IMR-90 (cell line): ENCODE measurements at regions not wholly inside any gene's neighbourhood (a gene's known extent, or its start where the extent isn't known, plus 50 kb on each side); places are given as distances from the start of the nearest gene placed in this dataset.

Experiments
- ATAC-seq: fragments of 200-7000 bp; cut with Tn5 transposase; 2 replicates; pipeline ENCODE4 v1.9.1; 2020; ENCODE audit warnings: low read depth, mild to moderate bottlenecking, moderate library complexity
- BruUV-seq: library from RNA; stranded (reverse); fragments of 400-500 nt; replicated peaks from 2 replicates; lab custom pipeline; 2021; lab: Mats Ljungman, UMichigan
- CTCF ChIA-PET: fragments of 300-600 bp; formaldehyde crosslinking; extraction: SDS; loops from one replicate; lab custom pipeline; 2021; ENCODE audit warnings: antibody characterized with exemption; lab: Yijun Ruan, JAX
- POLR2A ChIA-PET: fragments of 300-600 bp; sonication (Branson Sonifier 250); formaldehyde crosslinking; loops from one replicate; lab custom pipeline; 2022; ENCODE audit warnings: antibody characterized with exemption; ENCODE audit not compliant: unreplicated experiment; lab: Charles Lee
- DNase-seq: peaks from one replicate; pipeline ENCODE4 v3.0.0; 2013
- H2AFZ ChIP-seq: replicated peaks from 2 replicates; pipeline ENCODE3; 2013; ENCODE audit warnings: low read length, mild to moderate bottlenecking; ENCODE audit not compliant: poor library complexity
- H2AK5ac ChIP-seq: 2 replicates; pipeline ENCODE4 v1.6.1; 2013; ENCODE audit warnings: low read depth, low read length, inconsistent platforms
- H2AK9ac ChIP-seq: replicated peaks from 2 replicates; pipeline ENCODE3; 2013; ENCODE audit warnings: mild to moderate bottlenecking, low read depth, low read length, moderate library complexity; ENCODE audit not compliant: poor library complexity
- H2BK120ac ChIP-seq: 2 replicates; pipeline ENCODE4 v1.6.1; 2013; ENCODE audit warnings: low read depth, low read length, inconsistent platforms
- H2BK15ac ChIP-seq: 3 replicates; pipeline ENCODE4 v1.6.1; 2013; ENCODE audit warnings: low read depth, low read length, inconsistent platforms
- H2BK20ac ChIP-seq: 2 replicates; pipeline ENCODE4 v1.6.1; 2013; ENCODE audit warnings: low read depth, mild to moderate bottlenecking, inconsistent platforms, low read length, moderate library complexity
- H2BK5ac ChIP-seq: 2 replicates; pipeline ENCODE4 v1.6.1; 2013; ENCODE audit warnings: mild to moderate bottlenecking, low read depth, low read length, inconsistent platforms; ENCODE audit not compliant: poor library complexity, severe bottlenecking
- H3K14ac ChIP-seq: replicated peaks from 2 replicates; pipeline ENCODE4 v1.6.1; 2013; ENCODE audit warnings: low read depth, low read length, inconsistent platforms
- H3K18ac ChIP-seq: 2 replicates; pipeline ENCODE4 v1.6.1; 2013; ENCODE audit warnings: low read depth, low read length, control low read depth
- H3K23ac ChIP-seq: 2 replicates; pipeline ENCODE4 v1.6.1; 2013; ENCODE audit warnings: low read depth, low read length, inconsistent platforms
- H3K27ac ChIP-seq: 2 replicates; pipeline ENCODE4 v1.5.1; 2013; ENCODE audit warnings: mild to moderate bottlenecking, control low read depth, low read length; ENCODE audit not compliant: insufficient read depth
- H3K27me3 ChIP-seq: 2 replicates; pipeline ENCODE4 v1.6.1; 2013; ENCODE audit warnings: low read length; ENCODE audit not compliant: control insufficient read depth, insufficient read depth
- H3K36me3 ChIP-seq: 2 replicates; pipeline ENCODE4 v1.6.1; 2013; ENCODE audit warnings: low read length, mixed read lengths; ENCODE audit not compliant: control insufficient read depth, insufficient read depth
- H3K4ac ChIP-seq: 2 replicates; pipeline ENCODE4 v1.6.1; 2013; ENCODE audit warnings: low read depth, low read length, inconsistent platforms
- H3K4me1 ChIP-seq: 2 replicates; pipeline ENCODE4 v1.6.1; 2013; ENCODE audit warnings: low read length, mixed read lengths; ENCODE audit not compliant: control insufficient read depth, insufficient read depth
- H3K4me2 ChIP-seq: 2 replicates; pipeline ENCODE4 v1.6.1; 2013; ENCODE audit warnings: low read depth, mild to moderate bottlenecking, control low read depth, low read length, moderate library complexity
- H3K4me3 ChIP-seq: 2 replicates; pipeline ENCODE4 v1.5.1; 2013; ENCODE audit warnings: low read depth, mild to moderate bottlenecking, control low read depth, low read length, moderate library complexity; ENCODE audit not compliant: insufficient read depth
- H3K56ac ChIP-seq: 2 replicates; pipeline ENCODE4 v1.6.1; 2013; ENCODE audit warnings: low read length, inconsistent platforms; ENCODE audit not compliant: insufficient read depth; ENCODE audit errors: extremely low read depth
- H3K79me1 ChIP-seq, 2 experiments: 2 replicates each; pipeline ENCODE4 v1.6.1; 2013; ENCODE audit warnings: low read length in 2 of 2, inconsistent platforms in 1 of 2, low read depth in 1 of 2
- H3K9ac ChIP-seq: 2 replicates; pipeline ENCODE4 v1.6.1; 2013; ENCODE audit warnings: low read depth, low read length, control low read depth
- H3K9me1 ChIP-seq: 2 replicates; pipeline ENCODE4 v1.6.1; 2013; ENCODE audit warnings: low read length, inconsistent platforms; ENCODE audit not compliant: insufficient read depth
- H3K9me3 ChIP-seq: 2 replicates; pipeline ENCODE4 v1.6.1; 2013; ENCODE audit warnings: low read length; ENCODE audit not compliant: control insufficient read depth, insufficient read depth
- H4K20me1 ChIP-seq: 2 replicates; pipeline ENCODE4 v1.6.1; 2013; ENCODE audit warnings: low read length, inconsistent platforms; ENCODE audit not compliant: insufficient read depth
- H4K5ac ChIP-seq: 2 replicates; pipeline ENCODE4 v1.6.1; 2013; ENCODE audit warnings: mild to moderate bottlenecking, low read depth, low read length, control low read depth
- H4K8ac ChIP-seq, 2 experiments: 2 replicates each; pipeline ENCODE4 v1.6.1; 2013; ENCODE audit warnings: low read depth in 2 of 2, low read length in 2 of 2, control low read depth in 1 of 2, inconsistent platforms in 1 of 2
- H4K91ac ChIP-seq: 2 replicates; pipeline ENCODE4 v1.6.1; 2013; ENCODE audit warnings: low read depth, low read length, inconsistent platforms; ENCODE audit not compliant: insufficient read depth
- BHLHE40 ChIP-seq: fragments of 150-350 bp; IDR thresholded peaks from 2 replicates; pipeline ENCODE4 v1.6.1; 2016; ENCODE audit warnings: mild to moderate bottlenecking, low read depth, low read length
- CEBPB ChIP-seq: IDR thresholded peaks from 2 replicates; pipeline ENCODE4 v1.6.1; 2012; ENCODE audit warnings: low read depth, low read length, improper control_type of control experiment
- CHD1 ChIP-seq: IDR thresholded peaks from 2 replicates; pipeline ENCODE4 v1.6.1; 2012; ENCODE audit warnings: low read depth, low read length, improper control_type of control experiment
- CTCF ChIP-seq: conservative IDR thresholded peaks from 2 replicates; pipeline ENCODE4 v1.5.1; 2012; ENCODE audit warnings: mild to moderate bottlenecking, low read depth, low read length, improper control_type of control experiment
- ELK1 ChIP-seq: fragments of 150-350 bp; IDR thresholded peaks from 2 replicates; pipeline ENCODE4 v1.6.1; 2016; ENCODE audit warnings: low read depth, mild to moderate bottlenecking, low read length, moderate library complexity, borderline replicate concordance
- FOS ChIP-seq: fragments of 150-350 bp; IDR thresholded peaks from 2 replicates; pipeline ENCODE4 v1.6.1; 2016; ENCODE audit warnings: low read depth, low read length
- MAFK ChIP-seq: IDR thresholded peaks from 2 replicates; pipeline ENCODE4 v1.6.1; 2012; ENCODE audit warnings: low read depth, low read length, improper control_type of control experiment
- MAZ ChIP-seq: IDR thresholded peaks from 2 replicates; pipeline ENCODE4 v1.6.1; 2012; ENCODE audit warnings: low read depth, mild to moderate bottlenecking, low read length, improper control_type of control experiment, moderate library complexity, borderline replicate concordance
- MXI1 ChIP-seq: IDR thresholded peaks from 2 replicates; pipeline ENCODE4 v1.6.1; 2012; ENCODE audit warnings: low read depth, mild to moderate bottlenecking, low read length, moderate library complexity, borderline replicate concordance
- NFE2L2 ChIP-seq: fragments of 150-350 bp; IDR thresholded peaks from 2 replicates; pipeline ENCODE4 v1.6.1; 2016; ENCODE audit warnings: low read depth, mild to moderate bottlenecking, low read length
- POLR2A ChIP-seq: IDR thresholded peaks from 2 replicates; pipeline ENCODE4 v1.6.1; 2012; ENCODE audit warnings: mild to moderate bottlenecking, low read depth, low read length
- RAD21 ChIP-seq: IDR thresholded peaks from 2 replicates; pipeline ENCODE4 v1.6.1; 2012; ENCODE audit warnings: low read length, improper control_type of control experiment
- RCOR1 ChIP-seq: IDR thresholded peaks from 2 replicates; pipeline ENCODE4 v1.6.1; 2012; ENCODE audit warnings: mild to moderate bottlenecking, low read length, improper control_type of control experiment; ENCODE audit not compliant: insufficient replicate concordance
- RFX5 ChIP-seq: IDR thresholded peaks from 2 replicates; pipeline ENCODE4 v1.8.0; 2012; ENCODE audit warnings: low read depth, mild to moderate bottlenecking, low read length, moderate library complexity
- SMC3 ChIP-seq: fragments of 150-350 bp; IDR thresholded peaks from 2 replicates; pipeline ENCODE4 v1.6.1; 2016; ENCODE audit warnings: low read depth, mild to moderate bottlenecking, antibody characterized with exemption, low read length, moderate library complexity
- USF2 ChIP-seq: fragments of 150-350 bp; IDR thresholded peaks from 2 replicates; pipeline ENCODE4 v1.6.1; 2017; ENCODE audit warnings: mild to moderate bottlenecking, antibody characterized with exemption, low read length, low read depth
- dilution Hi-C: fragments of 300-500 bp; cut with HindIII; formaldehyde crosslinking; loops from one replicate; pipeline ENCODE4 v1.14.3; 2018; ENCODE audit warnings: low sequenced_read_pairs; ENCODE audit not compliant: unreplicated experiment
- in situ Hi-C: fragments of 300-500 bp; cut with MboI; formaldehyde crosslinking; loops from 3 replicates; pipeline ENCODE4 v1.14.3; 2019; ENCODE audit warnings: low sequenced_read_pairs, inconsistent platforms, mixed read lengths
- intact Hi-C: fragments of 100-400 bp; cut with micrococcal nuclease; formaldehyde crosslinking; loops from 2 replicates; pipeline ENCODE4 v1.10.0; 2022

- Histone ChIP-seq H4K8ac (no peak overlapping the region), H3K4me2 (no peak overlapping the region), H3K18ac (no peak overlapping the region), H2BK120ac (no peak overlapping the region), H4K5ac (no peak overlapping the region), H3K27me3 (no peaks in the 10 kb centered on the region), H3K79me1 (no peaks in the 10 kb centered on the region), H3K14ac (no peak overlapping the region), H2AK5ac (no peak overlapping the region), H2BK15ac (no peak overlapping the region), H3K4ac (no peak overlapping the region), H3K4me1 (no peaks in the 10 kb centered on the region), H3K56ac (no peak overlapping the region), H2BK5ac (no peak overlapping the region), H4K91ac (no peak overlapping the region), H2AFZ (no peak overlapping the region), H2AK9ac (no peak overlapping the region), H3K9me3 (peaks cover 8% of the 10 kb centered on the region; the same call in 1 of the 2 replicates), H3K27ac (no peak overlapping the region), H2BK20ac (no peak overlapping the region), H3K9ac (no peak overlapping the region), H3K9me1 (no peaks in the 10 kb centered on the region), H3K23ac (no peak overlapping the region), H3K36me3 (no peaks in the 10 kb centered on the region), H3K4me3 (no peak overlapping the region), H4K20me1 (no peaks in the 10 kb centered on the region)
- dilution Hi-C loops (no loop called here), intact Hi-C loops (no loop called here), in situ Hi-C loops (no loop called here)
- BruUV-seq, result no TSS peak
- TF ChIP-seq MAZ, result no peak
- no peak for TF ChIP-seq FOS
- no peak for TF ChIP-seq CEBPB
- no peak for TF ChIP-seq POLR2A
- no peak for TF ChIP-seq MXI1
- TF ChIP-seq SMC3, result no peak
- no peak for TF ChIP-seq RCOR1
- TF ChIP-seq CTCF, result no peak
- no peak for TF ChIP-seq BHLHE40
- TF ChIP-seq RFX5, result no peak
- no peak for TF ChIP-seq RAD21
- no peak for TF ChIP-seq MAFK
- no peak for TF ChIP-seq ELK1
- TF ChIP-seq NFE2L2, result no peak
- TF ChIP-seq CHD1, result no peak
- TF ChIP-seq USF2, result no peak
- DNase-seq (no peak), ATAC-seq (no peak)
- ChIA-PET CTCF (no interaction called here), POLR2A (no interaction called here)
Measured at GRCh38 chr19:28159065-28159464, 1053.9 kb downstream of the UQCRFS1 start.
